Erythroblast (primary cell): ENCODE measurements at regions not wholly inside any gene's neighbourhood (a gene's known extent, or its start where the extent isn't known, plus 50 kb on each side); places are given as distances from the start of the nearest gene placed in this dataset.

ENCODE experiments used
- GATA1 ChIP-seq: IDR thresholded peaks from 2 replicates; pipeline ENCODE4 v1.6.1; 2011; ENCODE audit warnings: low read depth, mild to moderate bottlenecking, control low read depth, low read length, moderate library complexity
- POLR2A ChIP-seq: IDR thresholded peaks from 2 replicates; pipeline ENCODE4 v1.6.1; 2011; ENCODE audit warnings: mild to moderate bottlenecking, low read length

DNA sequence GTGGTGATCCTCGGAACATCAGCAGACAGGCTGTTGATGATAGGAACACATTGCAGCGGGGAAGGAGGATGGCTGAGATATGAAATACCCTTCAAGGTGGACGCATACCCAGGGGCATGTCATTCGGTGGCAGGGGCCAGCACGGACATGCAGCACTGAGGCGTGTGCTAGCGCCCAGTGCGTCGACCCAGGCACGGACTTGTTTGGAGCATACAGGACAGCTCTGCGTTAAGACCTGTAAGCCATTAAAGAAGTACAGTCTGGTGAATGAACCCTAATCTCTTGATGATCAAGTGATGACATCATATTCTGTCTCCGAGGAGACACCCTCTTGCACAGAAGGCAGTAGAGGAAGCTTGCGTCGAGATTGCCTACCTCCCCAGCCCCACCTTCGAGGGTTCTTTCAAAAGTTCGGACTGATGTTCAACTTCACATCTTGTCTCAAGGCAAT is 63.6 kb upstream of the KIF26B start:
- TF ChIP-seq POLR2A (no peak), GATA1 (no peak)
